HG02884 (cell line): ENCODE measurements at regions not wholly inside any gene's neighbourhood (a gene's known extent, or its start where the extent isn't known, plus 50 kb on each side); places are given as distances from the start of the nearest gene placed in this dataset.

Source experiments
- ATAC-seq: cut with Tn5 transposase; IDR thresholded peaks from one replicate; pipeline ENCODE4 v1.9.1; 2021; ENCODE audit warnings: mild to moderate bottlenecking, moderate library complexity; ENCODE audit not compliant: unreplicated experiment

GRCh38 chr5:103943230-103943629 lies 380.6 kb upstream of the NUDT12 start:
- ATAC-seq = no peak

GRCh38 chr5:103942587-103943186 lies 380.1 kb upstream of the NUDT12 start:
- no peak for ATAC-seq

- ATAC-seq = no peak
Observed at GRCh38 chr5:103941596-103941995, 379.0 kb upstream of the NUDT12 start.

- no peak for ATAC-seq
Observed at GRCh38 chr5:103938146-103938695, 375.6 kb upstream of the NUDT12 start.

- no peak for ATAC-seq
Observed at GRCh38 chr5:103929338-103930013, 366.9 kb upstream of the NUDT12 start.

GRCh38 chr5:103927739-103928138 lies 365.1 kb upstream of the NUDT12 start:
- no peak for ATAC-seq

- no peak for ATAC-seq
Observed at GRCh38 chr5:103923616-103924168, 361.1 kb upstream of the NUDT12 start.

- ATAC-seq = no peak
Observed at GRCh38 chr5:103919506-103919905, 356.9 kb upstream of the NUDT12 start.

- no peak for ATAC-seq
Observed at GRCh38 chr5:103918668-103919367, 356.2 kb upstream of the NUDT12 start.

- no peak for ATAC-seq
Observed at GRCh38 chr5:103915081-103915480, 352.5 kb upstream of the NUDT12 start.

GRCh38 chr5:103910786-103911185 lies 348.2 kb upstream of the NUDT12 start:
- no peak for ATAC-seq

- no peak for ATAC-seq
Observed at GRCh38 chr5:103910011-103910410, 347.4 kb upstream of the NUDT12 start.

- no peak for ATAC-seq
Observed at GRCh38 chr5:103909391-103909790, 346.8 kb upstream of the NUDT12 start.

- no peak for ATAC-seq
Observed at GRCh38 chr5:103908336-103909080, 345.9 kb upstream of the NUDT12 start.

- ATAC-seq = no peak
Observed at GRCh38 chr5:103907001-103907400, 344.4 kb upstream of the NUDT12 start.

GRCh38 chr5:103904651-103905050 lies 342.1 kb upstream of the NUDT12 start:
- ATAC-seq = no peak

GRCh38 chr5:103902893-103903292 lies 340.3 kb upstream of the NUDT12 start:
- ATAC-seq = no peak

- no peak for ATAC-seq
Observed at GRCh38 chr5:103901885-103902284, 339.3 kb upstream of the NUDT12 start.

- ATAC-seq = no peak
Observed at GRCh38 chr5:103896593-103896992, 334.0 kb upstream of the NUDT12 start.

- ATAC-seq = no peak
Observed at GRCh38 chr5:103895738-103896137, 333.1 kb upstream of the NUDT12 start.

GRCh38 chr5:103894882-103895281 lies 332.3 kb upstream of the NUDT12 start:
- no peak for ATAC-seq
